ENCODE measurements at regions not wholly inside any gene's neighbourhood (a gene's known extent, or its start where the extent isn't known, plus 50 kb on each side); places are given as distances from the start of the nearest gene placed in this dataset.

- Histone ChIP-seq H3K4me1 (replicated peaks in 1 of 4; ENCODE audit: control insufficient read depth in 3 of 4, insufficient read depth in 4 of 4, low read length in 3 of 4) (no peaks in the 10 kb centered on the region; a peak in 2 of 7 replicates), H2BK5ac (ENCODE audit: low read depth, low read length) (no peak overlapping the region), H2AFZ (ENCODE audit: low read length) (no peak overlapping the region), H3K4ac (replicated peaks; ENCODE audit: insufficient read length, low read depth, low read length) (no peak overlapping the region), H2BK12ac (ENCODE audit: low read depth, low read length) (no peak overlapping the region), H3K23ac (ENCODE audit: insufficient read length) (no peak overlapping the region), H3K79me1 (ENCODE audit: low read depth, low read length) (no peaks in the 10 kb centered on the region), H3K4me3 (ENCODE audit: extremely low read depth in 1 of 4, insufficient read depth in 2 of 4, low read depth in 3 of 4, low read length in 4 of 4) (no peak overlapping the region), H3K18ac (ENCODE audit: extremely low read depth, low read length) (no peak overlapping the region), H2BK20ac (ENCODE audit: low read length) (no peak overlapping the region), H4K20me1 (replicated peaks in 1 of 2; ENCODE audit: control insufficient read depth in 1 of 2, insufficient read depth in 2 of 2, low read length in 2 of 2) (no peaks in the 10 kb centered on the region), H3K14ac (ENCODE audit: insufficient read length) (no peak overlapping the region), H2BK15ac (ENCODE audit: low read length) (no peak overlapping the region), H3K79me2 (ENCODE audit: control insufficient read depth in 1 of 2, insufficient read depth in 2 of 2, low read length in 2 of 2) (no peaks in the 10 kb centered on the region), H2AK5ac (ENCODE audit: low read depth, low read length) (no peak overlapping the region), H3K56ac (replicated peaks; ENCODE audit: insufficient read length, low read depth, low read length) (no peak overlapping the region), H3K4me2 (ENCODE audit: insufficient read depth in 1 of 2, low read depth in 2 of 2, low read length in 2 of 2) (no peak overlapping the region), H2BK120ac (replicated peaks; ENCODE audit: low read depth, low read length) (no peak overlapping the region), H3K36me3 (ENCODE audit: control insufficient read depth in 2 of 4, insufficient read depth in 4 of 4, low read length in 3 of 4) (no peaks in the 10 kb centered on the region), H4K91ac (replicated peaks; ENCODE audit: insufficient read length, low read length) (no peak overlapping the region), H3K9me3 (ENCODE audit: insufficient read depth in 2 of 2, low read depth in 1 of 2, low read length in 1 of 2) (no peaks in the 10 kb centered on the region), H4K8ac (ENCODE audit: extremely low read depth, insufficient read depth, low read length) (no peak overlapping the region), H3K27me3 (replicated peaks in 1 of 4; ENCODE audit: control insufficient read depth in 3 of 4, extremely low read depth in 1 of 4, insufficient read depth in 3 of 4, low read length in 3 of 4) (no peaks in the 10 kb centered on the region), H3K9ac (replicated peaks in 1 of 4; ENCODE audit: extremely low read depth in 1 of 4, low read depth in 3 of 4, low read length in 3 of 4) (no peak overlapping the region), H3K23me2 (ENCODE audit: low read depth, low read length) (no peaks in the 10 kb centered on the region), H3K27ac (ENCODE audit: low read depth, low read length) (no peak overlapping the region), H4K5ac (ENCODE audit: insufficient read length, low read depth, low read length) (no peak overlapping the region)
- 87% methylated on average over 1 of the region's 1 CpG; no CpG with 5 or more reads in 1 of the 2 experiments for WGBS, 2 experiments (ENCODE audit: extremely low coverage in 1 of 2, insufficient coverage in 1 of 2, insufficient read length in 1 of 2, insufficient replicate concordance in 2 of 2, low coverage in 1 of 2, low lambda C conversion rate in 2 of 2, missing lambda C conversion rate in 1 of 2)
- TF ChIP-seq SP1 (IDR thresholded peaks at IDR 0.05; ENCODE audit: low read depth, low read length) = no peak
- TF ChIP-seq PHF8 (conservative IDR thresholded peaks at IDR 0.05; ENCODE audit: low read depth, low read length) = no peak
- TF ChIP-seq FOSL1 (IDR thresholded peaks at IDR 0.05; ENCODE audit: insufficient read depth, low read depth, low read length) = no peak
- no peak for TF ChIP-seq HDAC2 (IDR thresholded peaks at IDR 0.05; ENCODE audit: borderline replicate concordance in 1 of 2, low read depth in 2 of 2, low read length in 2 of 2)
- TF ChIP-seq CHD2 (IDR thresholded peaks at IDR 0.05; ENCODE audit: low read length) = no peak
- no peak for TF ChIP-seq CTCF (IDR thresholded peaks at IDR 0.05; ENCODE audit: control extremely low read depth in 1 of 3, insufficient read depth in 1 of 3, low read depth in 1 of 3, low read length in 3 of 3)
- DNase-seq (ENCODE audit: low read depth in 1 of 2, low spot score in 2 of 2) (no peak), FAIRE-seq (no peak)
- CTCF ChIA-PET (ENCODE audit: partially characterized antibody) = interaction anchor here (1.1 to 1.9 kb wide), 3 partner anchors 13 to 236 kb away, joined by 3 to 5 read pairs (median 3); no protein-coding TSS in a partner anchor
- POLR2A ChIA-PET (ENCODE audit: partially characterized antibody) = no interaction called here
Observed at GRCh38 chr5:74161170-74161569, 479.4 kb downstream of the ENC1 start.
